HG02763 (cell line): ENCODE measurements at regions not wholly inside any gene's neighbourhood (a gene's known extent, or its start where the extent isn't known, plus 50 kb on each side); places are given as distances from the start of the nearest gene placed in this dataset.

Experiments used
- ATAC-seq: cut with Tn5 transposase; IDR thresholded peaks from one replicate; pipeline ENCODE4 v1.9.1; 2021; ENCODE audit warnings: mild to moderate bottlenecking, moderate library complexity; ENCODE audit not compliant: unreplicated experiment

GRCh38 chr9:89825669-89826068 lies 220.9 kb downstream of the GADD45G start:
- no peak for ATAC-seq

- ATAC-seq, result no peak
Observed at GRCh38 chr9:89826186-89826585, 221.4 kb downstream of the GADD45G start.

DNA sequence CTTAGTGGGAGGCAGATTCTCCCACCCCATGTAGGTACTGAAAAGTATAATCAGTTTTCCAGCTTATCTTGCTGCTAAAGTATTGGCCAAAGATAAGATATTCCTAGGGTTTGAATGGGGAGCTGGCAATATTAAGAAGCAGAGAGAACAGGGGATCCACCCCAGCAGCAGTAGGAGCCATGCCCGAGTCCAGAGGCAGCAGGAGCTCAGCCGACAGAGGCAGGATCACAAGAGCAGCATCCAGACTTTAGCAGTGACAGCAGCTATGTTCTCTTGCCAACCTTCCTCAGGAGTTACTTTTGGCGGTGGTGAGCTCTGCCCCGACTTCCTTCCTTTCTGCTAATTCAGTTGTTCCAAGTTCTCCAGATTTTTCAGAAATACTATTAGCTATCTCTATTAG lies 224.5 kb downstream of the GADD45G start:
- ATAC-seq, result no peak

DNA sequence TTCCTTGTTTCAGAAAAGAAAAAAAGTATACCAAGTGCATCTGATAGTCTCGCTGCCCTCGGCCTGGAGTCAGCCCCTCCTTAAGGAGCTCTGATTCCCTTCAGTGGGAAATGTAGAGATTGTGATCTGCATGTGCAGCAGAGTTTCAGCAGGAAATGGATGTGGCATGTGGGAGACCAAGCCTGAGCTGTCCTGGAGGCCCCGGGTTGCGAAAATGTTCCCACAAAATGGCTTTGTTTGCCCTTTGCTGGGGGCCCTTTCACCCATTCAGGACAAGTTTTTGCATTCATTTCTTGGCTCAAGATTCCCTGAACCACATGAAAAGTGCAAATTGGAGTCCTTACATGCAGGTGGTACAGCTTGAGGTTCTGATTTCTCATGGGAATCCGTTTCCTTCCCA lies 230.9 kb downstream of the GADD45G start:
- no peak for ATAC-seq

GRCh38 chr9:89837162-89837933 lies 232.5 kb downstream of the GADD45G start:
- ATAC-seq, result no peak

- no peak for ATAC-seq
Observed at GRCh38 chr9:89837934-89838310, 233.1 kb downstream of the GADD45G start.

- no peak for ATAC-seq
Observed at GRCh38 chr9:89838621-89839020, 233.8 kb downstream of the GADD45G start.

DNA sequence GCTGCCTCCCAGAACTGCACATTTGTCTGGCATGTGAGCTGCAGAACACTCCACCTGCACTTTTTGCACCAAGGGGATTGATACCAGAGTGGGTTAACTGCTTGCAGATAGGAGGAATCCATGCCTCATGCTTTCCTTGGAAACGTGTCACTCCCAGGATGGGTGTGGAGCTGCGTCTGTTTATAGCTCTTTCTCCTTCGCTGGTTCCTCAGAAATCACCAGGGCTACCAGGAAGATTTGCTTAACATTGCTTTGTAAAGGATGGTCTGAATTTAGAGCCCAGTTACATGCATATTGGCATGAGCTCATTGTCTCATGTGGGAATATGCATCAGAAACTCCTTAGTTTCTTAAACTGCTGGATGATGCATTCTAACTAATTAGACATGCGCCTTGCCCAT lies 234.6 kb downstream of the GADD45G start:
- ATAC-seq, result no peak

GRCh38 chr9:89839952-89840351 lies 235.1 kb downstream of the GADD45G start:
- no peak for ATAC-seq

DNA sequence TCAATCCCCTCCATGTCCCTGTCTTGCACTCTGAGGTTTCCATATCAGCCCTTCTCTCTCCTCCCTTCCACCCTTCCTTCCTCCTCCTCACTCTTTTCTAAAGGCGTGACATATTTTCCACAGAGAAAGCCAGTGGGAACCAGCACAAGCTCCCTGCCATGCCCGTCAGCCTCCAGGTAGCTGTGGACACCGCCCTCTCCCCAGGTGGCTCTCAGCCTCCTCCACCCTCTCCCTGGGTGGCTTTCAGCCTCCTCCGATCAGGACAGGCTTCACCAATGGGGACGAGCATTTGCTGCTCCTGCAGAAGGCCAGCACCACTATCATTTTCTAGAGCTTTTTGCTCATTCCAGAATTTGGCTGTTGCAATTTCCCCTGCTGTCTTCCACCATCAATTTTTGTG lies 236.6 kb downstream of the GADD45G start:
- no peak for ATAC-seq

DNA sequence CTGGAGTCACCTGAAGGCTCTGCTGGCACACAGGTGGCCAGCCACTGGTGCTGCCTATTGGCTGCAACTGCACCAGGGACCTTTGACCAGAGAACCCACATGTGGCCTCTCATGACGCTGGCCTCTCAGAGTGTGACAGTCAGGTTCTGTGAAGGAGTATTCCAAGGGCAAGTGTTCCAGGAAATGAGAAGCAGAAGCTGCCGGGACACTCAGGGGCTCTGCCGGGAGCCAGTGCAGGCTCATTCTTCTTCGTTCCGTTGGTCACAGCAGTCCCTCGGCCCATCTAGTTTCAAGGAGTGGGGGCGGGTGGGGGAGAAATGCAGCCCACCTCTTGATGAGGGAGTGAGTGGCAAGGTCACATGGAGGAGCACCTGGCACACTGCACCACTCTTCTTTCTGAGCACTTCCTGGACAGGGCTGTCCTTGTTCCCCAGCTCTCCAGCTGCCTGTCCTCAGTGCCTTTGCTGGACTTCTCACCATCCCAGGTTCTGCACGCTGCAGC lies 237.5 kb downstream of the GADD45G start:
- no peak for ATAC-seq

GRCh38 chr9:89843074-89843473 lies 238.3 kb downstream of the GADD45G start:
- ATAC-seq, result no peak

DNA sequence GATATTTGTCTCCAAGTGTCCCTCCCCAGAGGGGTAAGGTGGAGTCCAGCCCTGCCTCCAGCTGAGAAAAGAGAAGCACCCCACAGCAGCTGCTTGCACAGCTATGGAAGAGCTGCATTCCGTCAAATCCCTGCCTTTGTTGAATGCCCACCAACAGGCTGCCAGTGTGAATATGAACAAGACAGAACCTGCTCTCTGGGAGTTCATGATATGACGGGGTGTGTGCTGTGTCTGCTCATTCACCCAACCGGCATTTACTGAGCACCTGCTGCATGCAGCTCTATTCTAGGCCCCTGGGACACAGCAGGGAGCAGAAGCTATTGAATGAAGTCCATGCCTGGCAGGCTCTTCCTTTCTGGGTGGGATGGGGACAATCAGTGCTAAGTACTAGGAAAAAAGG lies 238.8 kb downstream of the GADD45G start:
- no peak for ATAC-seq

DNA sequence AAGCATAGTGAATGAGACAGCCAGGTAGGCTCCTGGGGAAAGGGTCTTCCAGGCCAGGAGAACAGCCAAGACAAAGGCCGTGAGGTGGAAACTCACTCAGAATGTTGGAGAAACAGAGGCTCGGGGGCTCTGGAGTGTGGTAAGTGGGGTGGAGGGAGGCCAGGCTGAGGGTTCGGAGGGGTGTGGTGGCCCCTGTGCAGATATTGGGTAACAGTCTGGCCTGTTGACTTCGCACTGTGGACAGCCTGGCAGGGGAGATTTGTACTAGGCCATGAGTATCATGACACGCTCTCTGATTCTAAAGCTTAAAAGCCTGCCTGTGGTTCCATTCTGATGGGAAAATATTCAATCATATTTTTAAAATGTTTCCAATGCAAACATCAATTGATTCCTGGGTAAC lies 239.3 kb downstream of the GADD45G start:
- no peak for ATAC-seq

GRCh38 chr9:89844535-89844934 lies 239.7 kb downstream of the GADD45G start:
- ATAC-seq, result no peak

DNA sequence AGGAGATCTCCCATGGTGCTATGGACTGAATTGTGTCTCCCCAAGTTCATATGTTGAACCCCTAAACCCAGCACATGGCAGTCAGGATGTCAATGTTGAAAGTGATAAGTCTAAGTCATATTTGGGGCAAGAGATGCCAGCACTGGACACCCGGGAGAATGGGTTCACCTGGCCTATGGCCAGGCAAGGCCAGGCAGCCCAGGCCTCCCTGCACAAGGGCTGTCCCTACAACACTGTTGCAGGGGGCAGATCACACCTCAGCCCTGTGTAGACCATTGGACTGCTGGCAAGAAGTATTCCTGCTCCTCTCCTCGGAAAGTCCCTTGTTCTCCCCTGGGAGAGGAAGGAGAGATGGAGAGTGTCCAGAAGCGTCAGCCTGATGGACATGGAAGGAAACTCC lies 240.5 kb downstream of the GADD45G start:
- no peak for ATAC-seq

DNA sequence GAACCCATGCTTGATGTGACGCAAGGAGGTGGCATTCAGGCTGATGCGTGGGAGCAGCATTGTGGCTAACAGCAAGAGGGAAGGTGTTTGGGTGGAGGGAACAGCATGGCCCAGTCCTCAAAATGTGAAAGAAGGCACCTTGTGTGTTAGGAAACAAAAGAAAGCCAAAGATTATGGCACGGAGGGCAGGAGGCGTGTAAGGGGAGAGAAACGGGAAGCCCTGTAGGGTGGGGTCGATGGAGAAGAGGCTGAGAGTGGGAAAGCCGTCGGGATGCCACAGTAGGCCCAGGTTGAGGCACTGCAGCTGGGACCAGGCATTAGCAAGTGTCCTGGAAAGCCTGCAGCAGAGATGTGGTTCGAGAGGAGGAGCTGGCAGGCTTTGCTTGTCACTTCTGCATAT lies 241.1 kb downstream of the GADD45G start:
- ATAC-seq, result no peak

DNA sequence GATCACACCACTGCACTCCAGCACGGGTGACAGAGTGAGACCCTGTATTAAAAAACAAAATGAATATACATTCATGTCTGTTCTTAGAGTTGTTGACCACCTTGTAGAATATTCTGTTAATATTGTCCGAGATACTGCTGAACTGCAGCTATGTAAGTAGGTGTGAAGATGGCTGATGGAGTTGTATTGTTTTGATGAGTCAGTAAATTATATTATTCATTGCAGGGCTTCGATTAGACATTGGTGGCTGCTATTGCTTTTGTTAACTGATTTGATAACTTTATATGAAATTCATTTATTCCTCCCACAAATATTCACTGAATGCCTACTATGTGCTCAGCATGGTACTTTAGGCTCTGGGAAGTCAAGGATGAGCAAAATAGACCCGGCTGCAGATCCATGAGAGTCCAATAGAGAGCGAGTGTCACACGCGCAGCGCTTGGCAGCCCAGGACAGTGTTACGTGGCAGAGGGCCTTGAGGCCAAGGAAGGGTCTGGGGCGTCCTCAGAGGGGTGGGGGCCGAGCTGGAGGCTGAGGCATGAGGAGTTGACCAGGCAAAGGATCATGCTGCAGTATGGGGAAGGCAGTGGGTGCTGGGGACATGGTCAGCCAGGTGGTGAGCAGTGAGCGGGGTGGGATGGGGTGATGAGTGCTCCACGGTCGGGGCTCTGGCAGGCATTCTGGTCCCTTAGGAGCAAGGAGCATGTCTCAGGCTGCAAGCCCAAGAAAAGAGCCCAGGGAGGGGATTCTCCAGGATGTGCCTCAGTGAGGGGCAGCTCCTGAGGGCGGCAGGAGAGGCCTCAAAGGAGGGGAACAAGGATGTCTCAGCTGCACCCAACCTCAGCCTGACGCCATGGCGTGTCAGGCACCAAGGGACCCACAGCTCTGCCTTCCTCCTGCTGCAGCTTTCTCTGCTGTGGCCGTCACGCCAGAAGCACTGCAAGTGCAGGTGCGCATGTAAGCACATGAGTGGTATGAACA lies 243.5 kb downstream of the GADD45G start:
- ATAC-seq, result no peak

DNA sequence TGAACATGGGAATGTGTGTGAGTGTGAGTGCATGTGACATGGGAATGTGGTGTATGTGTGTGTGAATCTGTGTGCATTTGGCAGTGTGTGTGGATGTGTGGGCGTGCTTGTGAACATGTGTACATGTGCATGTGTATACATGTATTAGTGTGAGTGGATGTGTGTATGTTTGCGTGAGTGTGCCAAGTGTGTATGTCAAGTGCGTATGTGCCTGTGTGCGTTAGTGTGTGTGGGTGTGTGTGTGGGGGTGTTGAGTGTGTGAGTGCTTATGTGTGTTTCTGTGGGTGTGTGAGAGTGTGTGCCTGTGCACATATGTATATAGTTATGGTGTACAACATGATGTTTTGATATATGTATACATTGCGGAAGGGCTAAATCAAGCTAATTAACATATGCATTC lies 244.3 kb downstream of the GADD45G start:
- no peak for ATAC-seq

- ATAC-seq, result no peak
Observed at GRCh38 chr9:89850153-89850552, 245.3 kb downstream of the GADD45G start.

DNA sequence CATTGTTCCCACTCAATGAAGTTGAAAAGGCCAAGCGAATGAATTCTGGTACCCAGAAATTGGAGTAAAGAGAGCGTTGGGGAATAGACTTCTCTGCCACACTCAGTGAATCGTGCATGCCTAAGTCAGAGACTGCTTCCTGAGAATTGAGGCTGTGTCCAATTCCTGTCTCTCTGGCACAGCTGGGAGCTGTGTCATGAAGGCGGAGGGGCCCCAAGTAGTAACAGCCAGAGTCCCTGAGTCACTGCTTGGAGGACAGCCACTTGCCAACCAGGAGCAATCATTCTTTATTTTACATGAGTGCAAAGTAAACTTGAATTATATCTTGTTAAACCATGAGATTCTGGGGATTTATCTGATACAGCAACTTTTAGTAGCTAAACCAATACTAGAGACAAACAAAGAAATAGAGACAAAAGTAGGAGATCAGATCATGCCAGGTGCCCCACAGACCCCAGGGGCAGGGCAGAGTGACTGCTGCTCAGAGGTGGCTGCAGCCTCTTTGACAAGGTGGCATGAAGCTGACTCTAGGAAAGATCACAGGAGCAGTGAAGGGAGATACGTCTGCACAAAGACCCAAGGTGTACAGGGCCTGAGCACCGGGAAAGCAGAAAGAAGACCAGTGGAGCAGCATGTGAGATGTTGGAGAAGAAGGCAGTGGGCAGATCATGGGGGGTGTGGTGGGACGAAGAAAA lies 246.0 kb downstream of the GADD45G start:
- ATAC-seq, result no peak
